ENCODE measurements at regions not wholly inside any gene's neighbourhood (a gene's known extent, or its start where the extent isn't known, plus 50 kb on each side); places are given as distances from the start of the nearest gene placed in this dataset.
"Not testable (repeated sequence)": the region's sequence is repeated elsewhere in the genome, so short reads cannot be mapped to it uniquely, and the experiment has no call there.

GRCh38 chr1:55463814-55464475 lies 248.8 kb upstream of the USP24 start:
- no peak for DNase-seq

GRCh38 chr1:55457874-55458273 lies 242.7 kb upstream of the USP24 start:
- no peak for DNase-seq

GRCh38 chr1:55456971-55457370 lies 241.8 kb upstream of the USP24 start:
- DNase-seq = no peak

- DNase-seq = no peak
Measured at GRCh38 chr1:55448261-55448660, 233.1 kb upstream of the USP24 start.

GRCh38 chr1:55447488-55447887 lies 232.3 kb upstream of the USP24 start:
- DNase-seq = no peak

GRCh38 chr1:55446351-55446750 lies 231.2 kb upstream of the USP24 start:
- no peak for DNase-seq

GRCh38 chr1:55445416-55445815 lies 230.3 kb upstream of the USP24 start:
- DNase-seq = no peak

GRCh38 chr1:55444667-55445066 lies 229.5 kb upstream of the USP24 start:
- DNase-seq = no peak

- no peak for DNase-seq
Measured at GRCh38 chr1:55443175-55443915, 228.2 kb upstream of the USP24 start.

GRCh38 chr1:55441489-55441888 lies 226.3 kb upstream of the USP24 start:
- DNase-seq = no peak

- no peak for DNase-seq
Measured at GRCh38 chr1:55437692-55438091, 222.5 kb upstream of the USP24 start.

GRCh38 chr1:55430720-55431119 lies 215.6 kb upstream of the USP24 start:
- not testable (repeated sequence) for DNase-seq

GRCh38 chr1:55430206-55430605 lies 215.0 kb upstream of the USP24 start:
- not testable (repeated sequence) for DNase-seq

GRCh38 chr1:55428944-55429931 lies 214.1 kb upstream of the USP24 start:
- no peak for DNase-seq

- no peak for DNase-seq
Measured at GRCh38 chr1:55428231-55428630, 213.1 kb upstream of the USP24 start.

GRCh38 chr1:55427606-55428005 lies 212.4 kb upstream of the USP24 start:
- no peak for DNase-seq

GRCh38 chr1:55426619-55427018 lies 211.5 kb upstream of the USP24 start:
- DNase-seq = no peak

- no peak for DNase-seq
Measured at GRCh38 chr1:55426156-55426555, 211.0 kb upstream of the USP24 start.

GRCh38 chr1:55425310-55425930 lies 210.3 kb upstream of the USP24 start:
- DNase-seq = no peak

- no peak for DNase-seq
Measured at GRCh38 chr1:55423376-55423775, 208.2 kb upstream of the USP24 start.

GRCh38 chr1:55420929-55421716 lies 206.0 kb upstream of the USP24 start:
- DNase-seq = no peak

GRCh38 chr1:55420026-55420425 lies 204.9 kb upstream of the USP24 start:
- DNase-seq = no peak

All from NCI-H2081 (cell line).